BJ (cell line): ENCODE measurements at regions not wholly inside any gene's neighbourhood (a gene's known extent, or its start where the extent isn't known, plus 50 kb on each side); places are given as distances from the start of the nearest gene placed in this dataset.

Experiments
- CTCF ChIA-PET: fragments of 350-600 bp; formaldehyde crosslinking; extraction: SDS; loops from one replicate; lab custom pipeline; 2021; ENCODE audit warnings: antibody characterized with exemption, inconsistent platforms; lab: Yijun Ruan, JAX
- POLR2A ChIA-PET: fragments of 300-600 bp; sonication (Branson Sonifier 250); formaldehyde crosslinking; extraction: SDS; loops from one replicate; lab custom pipeline; 2021; ENCODE audit warnings: antibody characterized with exemption; lab: Charles Lee
- DNase-seq: peaks from one replicate; pipeline ENCODE4 v3.0.0-alpha.2; 2011; ENCODE audit warnings: low read depth
- H3K27me3 ChIP-seq: 2 replicates; pipeline ENCODE4 v1.6.0; 2011; ENCODE audit warnings: low read length; ENCODE audit not compliant: control insufficient read depth, insufficient read depth
- H3K36me3 ChIP-seq: 2 replicates; pipeline ENCODE4 v1.5.1; 2011; ENCODE audit warnings: low read length; ENCODE audit not compliant: control insufficient read depth, insufficient read depth
- H3K4me3 ChIP-seq: 2 replicates; pipeline ENCODE4 v1.5.1; 2011; ENCODE audit warnings: low read depth, mild to moderate bottlenecking, control low read depth, low read length
- TF ChIP-seq, protein P1 (sequence below): IDR thresholded peaks from 2 replicates; pipeline ENCODE4 v1.5.1; 2011; ENCODE audit warnings: low read depth, mild to moderate bottlenecking, control low read depth, inconsistent platforms, low read length, moderate library complexity; ENCODE audit not compliant: insufficient read depth

DNA sequence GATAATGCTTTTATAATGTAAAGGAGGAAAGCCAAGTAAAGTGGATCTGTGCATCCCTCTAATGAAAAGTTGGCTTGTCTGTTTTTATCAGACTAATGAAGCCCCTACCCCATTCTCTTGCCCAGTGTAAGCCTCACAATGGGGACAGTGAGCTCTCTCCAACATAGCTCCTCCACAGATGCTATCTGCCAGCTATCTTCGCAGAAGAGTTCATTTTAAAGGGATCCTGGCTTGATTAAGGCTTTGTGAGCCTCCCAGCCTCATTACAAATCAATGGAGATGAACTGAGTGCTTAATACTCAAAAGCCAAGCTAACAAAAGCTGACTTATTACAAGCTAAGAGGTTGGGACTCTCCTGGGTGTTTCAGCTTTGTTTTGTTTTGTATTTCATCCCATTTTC lies 514.7 kb downstream of the NUF2 start:
- no peaks in the 10 kb centered on the region for H3K27me3 ChIP-seq
- H3K36me3 ChIP-seq = no peaks in the 10 kb centered on the region
- no peak for DNase-seq
- ChIA-PET CTCF (interaction anchor here (0.6 kb wide), 1 partner anchor 250 kb away, joined by 3 read pairs; no protein-coding TSS in a partner anchor), POLR2A (no interaction called here)
- TF ChIP-seq, protein P1, sequence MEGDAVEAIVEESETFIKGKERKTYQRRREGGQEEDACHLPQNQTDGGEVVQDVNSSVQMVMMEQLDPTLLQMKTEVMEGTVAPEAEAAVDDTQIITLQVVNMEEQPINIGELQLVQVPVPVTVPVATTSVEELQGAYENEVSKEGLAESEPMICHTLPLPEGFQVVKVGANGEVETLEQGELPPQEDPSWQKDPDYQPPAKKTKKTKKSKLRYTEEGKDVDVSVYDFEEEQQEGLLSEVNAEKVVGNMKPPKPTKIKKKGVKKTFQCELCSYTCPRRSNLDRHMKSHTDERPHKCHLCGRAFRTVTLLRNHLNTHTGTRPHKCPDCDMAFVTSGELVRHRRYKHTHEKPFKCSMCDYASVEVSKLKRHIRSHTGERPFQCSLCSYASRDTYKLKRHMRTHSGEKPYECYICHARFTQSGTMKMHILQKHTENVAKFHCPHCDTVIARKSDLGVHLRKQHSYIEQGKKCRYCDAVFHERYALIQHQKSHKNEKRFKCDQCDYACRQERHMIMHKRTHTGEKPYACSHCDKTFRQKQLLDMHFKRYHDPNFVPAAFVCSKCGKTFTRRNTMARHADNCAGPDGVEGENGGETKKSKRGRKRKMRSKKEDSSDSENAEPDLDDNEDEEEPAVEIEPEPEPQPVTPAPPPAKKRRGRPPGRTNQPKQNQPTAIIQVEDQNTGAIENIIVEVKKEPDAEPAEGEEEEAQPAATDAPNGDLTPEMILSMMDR = no peak
- H3K4me3 ChIP-seq = no peak overlapping the region

DNA sequence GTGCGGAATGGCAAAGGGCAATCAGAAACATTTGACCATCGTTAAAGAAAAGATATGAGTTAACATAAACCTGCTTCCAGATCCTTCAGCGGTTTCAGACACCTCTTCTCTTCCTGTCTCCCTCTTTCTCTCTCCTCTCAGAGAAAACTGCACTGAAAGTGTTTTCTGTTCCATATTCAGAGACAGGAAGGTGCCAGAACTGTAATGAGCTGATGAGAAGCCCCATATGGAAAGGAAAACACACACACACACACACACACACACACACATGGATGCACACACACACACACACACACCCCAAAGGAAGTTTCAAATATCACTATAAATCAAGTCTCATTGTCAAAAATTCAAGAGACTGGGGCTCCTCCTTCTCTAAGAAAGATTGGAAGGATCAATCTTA lies 515.5 kb downstream of the NUF2 start:
- Histone ChIP-seq H3K27me3 (no peaks in the 10 kb centered on the region), H3K4me3 (no peak overlapping the region), H3K36me3 (no peaks in the 10 kb centered on the region)
- no peak for DNase-seq
- ChIA-PET CTCF (no interaction called here), POLR2A (no interaction called here)
- TF ChIP-seq, protein P1 = no peak

DNA sequence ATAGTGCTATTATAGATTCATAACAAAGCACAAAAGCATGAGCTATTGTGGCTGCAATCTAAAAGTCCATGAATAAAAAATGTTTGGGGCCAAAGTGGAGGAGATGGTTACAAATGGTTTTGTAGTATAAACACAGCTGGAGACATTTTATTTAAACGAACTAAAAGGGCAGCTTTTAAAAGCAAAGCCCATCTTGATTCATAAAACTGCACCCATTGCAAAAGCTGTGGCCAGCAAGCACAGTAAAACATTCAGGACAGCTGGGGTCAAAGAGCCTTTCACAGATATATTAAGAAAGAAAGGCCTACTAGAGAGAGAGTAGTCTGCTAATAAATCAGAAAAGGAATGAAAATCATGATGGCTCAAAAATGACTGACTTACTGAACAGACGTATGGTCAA lies 520.8 kb downstream of the NUF2 start:
- Histone ChIP-seq H3K4me3 (no peak overlapping the region), H3K27me3 (no peaks in the 10 kb centered on the region), H3K36me3 (no peaks in the 10 kb centered on the region)
- ChIA-PET POLR2A (no interaction called here), CTCF (interaction anchor here (0.6 to 1.5 kb wide), 6 partner anchors 22 to 796 kb away, joined by 3 to 5 read pairs (median 3); no protein-coding TSS in a partner anchor)
- peak; percentile 71 for DNase-seq
- TF ChIP-seq, protein P1 = no peak

DNA sequence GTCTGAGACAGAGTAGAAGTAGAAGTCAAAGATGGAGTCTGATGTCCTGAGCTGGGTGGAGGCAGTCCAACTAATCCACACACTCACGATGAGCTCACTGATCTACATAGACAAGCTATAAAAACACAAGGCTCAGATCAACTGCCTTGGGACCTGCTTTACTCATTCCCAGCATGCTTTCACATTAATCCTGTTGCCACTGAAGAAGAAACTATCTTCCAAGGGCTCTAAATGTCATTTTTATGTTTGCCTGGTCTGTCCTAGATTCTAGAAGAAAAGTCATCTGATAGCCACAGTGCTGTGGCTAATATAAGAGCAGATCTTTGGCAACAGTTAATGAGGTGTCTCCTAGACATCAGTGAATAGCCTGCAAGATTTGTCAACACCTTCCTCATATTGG lies 522.7 kb downstream of the NUF2 start:
- CTCF ChIA-PET = interaction anchor here (1.3 kb wide), 1 partner anchor 31 kb away, joined by 4 read pairs; no protein-coding TSS in a partner anchor
- no peaks in the 10 kb centered on the region for H3K36me3 ChIP-seq
- H3K4me3 ChIP-seq = no peak overlapping the region
- POLR2A ChIA-PET = interaction anchor here (0.6 kb wide), 1 partner anchor 1839 kb away, joined by 4 read pairs; no protein-coding TSS in a partner anchor
- TF ChIP-seq, protein P1 = no peak
- DNase-seq = peak; percentile 73
- no peaks in the 10 kb centered on the region for H3K27me3 ChIP-seq

DNA sequence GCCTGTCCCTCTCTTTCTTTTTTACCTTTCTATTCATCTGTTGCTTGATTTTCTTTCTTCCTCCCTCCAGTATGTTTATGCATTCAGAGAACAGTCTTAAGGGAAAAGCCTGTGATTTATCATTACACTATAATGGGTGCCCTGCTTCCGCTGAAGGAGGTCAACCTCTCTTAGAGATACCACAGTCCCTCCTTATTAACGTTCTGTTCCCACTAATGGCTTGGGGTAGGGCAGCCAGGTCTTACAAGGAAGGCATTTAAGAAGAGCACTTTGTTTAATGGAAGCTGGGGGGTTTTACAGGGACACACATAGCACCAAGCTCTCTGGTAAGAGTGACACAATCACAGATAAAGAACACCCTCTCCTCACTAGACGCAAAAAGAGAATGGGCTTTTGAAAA lies 523.5 kb downstream of the NUF2 start:
- H3K27me3 ChIP-seq = no peaks in the 10 kb centered on the region
- H3K4me3 ChIP-seq = no peak overlapping the region
- DNase-seq = no peak
- TF ChIP-seq, protein P1 = no peak
- no peaks in the 10 kb centered on the region for H3K36me3 ChIP-seq
- POLR2A ChIA-PET = no interaction called here
- CTCF ChIA-PET = interaction anchor here (1.3 kb wide), 1 partner anchor 30 kb away, joined by 4 read pairs; no protein-coding TSS in a partner anchor
